ENCODE measurements at regions not wholly inside any gene's neighbourhood (a gene's known extent, or its start where the extent isn't known, plus 50 kb on each side); places are given as distances from the start of the nearest gene placed in this dataset.

DNA sequence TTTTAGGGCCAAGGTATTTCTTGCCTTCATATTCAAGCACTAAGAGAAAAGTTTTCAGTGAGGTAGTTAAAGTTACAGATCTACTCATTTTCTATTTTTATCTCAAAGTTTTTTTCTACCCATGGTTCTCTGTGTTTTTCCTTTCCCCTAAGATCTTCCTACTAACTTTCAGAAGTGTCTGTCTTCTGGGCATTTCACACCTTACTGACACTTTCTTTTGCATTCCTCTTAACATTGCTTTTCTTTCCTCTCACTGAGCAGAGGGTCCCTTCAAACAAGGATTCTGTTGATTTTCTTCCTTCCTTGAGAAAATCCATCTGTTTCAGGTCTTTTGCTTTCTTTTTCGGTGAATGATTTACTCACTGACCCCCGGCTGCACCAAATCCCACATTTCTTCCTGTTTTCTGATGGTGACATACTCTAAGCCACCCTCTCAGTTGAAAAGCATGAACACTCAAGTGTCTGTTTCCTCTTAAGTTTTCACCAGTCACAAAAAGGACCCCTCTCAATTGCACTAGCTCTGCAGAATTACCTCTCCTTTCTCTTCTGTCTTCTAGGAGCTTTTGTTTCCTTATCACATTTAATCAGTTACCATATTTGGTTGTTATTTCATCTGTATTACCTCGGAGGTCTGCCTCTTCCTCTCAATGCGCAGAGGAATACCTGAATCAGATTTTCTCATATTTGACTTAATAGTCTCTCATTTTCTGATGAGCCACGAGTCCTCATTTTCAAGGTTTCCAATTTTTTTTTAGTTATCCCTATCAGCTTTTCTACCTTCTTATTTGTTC, 73.5 kb upstream of the RNF217 start (continued):
- TF ChIP-seq, protein P1, sequence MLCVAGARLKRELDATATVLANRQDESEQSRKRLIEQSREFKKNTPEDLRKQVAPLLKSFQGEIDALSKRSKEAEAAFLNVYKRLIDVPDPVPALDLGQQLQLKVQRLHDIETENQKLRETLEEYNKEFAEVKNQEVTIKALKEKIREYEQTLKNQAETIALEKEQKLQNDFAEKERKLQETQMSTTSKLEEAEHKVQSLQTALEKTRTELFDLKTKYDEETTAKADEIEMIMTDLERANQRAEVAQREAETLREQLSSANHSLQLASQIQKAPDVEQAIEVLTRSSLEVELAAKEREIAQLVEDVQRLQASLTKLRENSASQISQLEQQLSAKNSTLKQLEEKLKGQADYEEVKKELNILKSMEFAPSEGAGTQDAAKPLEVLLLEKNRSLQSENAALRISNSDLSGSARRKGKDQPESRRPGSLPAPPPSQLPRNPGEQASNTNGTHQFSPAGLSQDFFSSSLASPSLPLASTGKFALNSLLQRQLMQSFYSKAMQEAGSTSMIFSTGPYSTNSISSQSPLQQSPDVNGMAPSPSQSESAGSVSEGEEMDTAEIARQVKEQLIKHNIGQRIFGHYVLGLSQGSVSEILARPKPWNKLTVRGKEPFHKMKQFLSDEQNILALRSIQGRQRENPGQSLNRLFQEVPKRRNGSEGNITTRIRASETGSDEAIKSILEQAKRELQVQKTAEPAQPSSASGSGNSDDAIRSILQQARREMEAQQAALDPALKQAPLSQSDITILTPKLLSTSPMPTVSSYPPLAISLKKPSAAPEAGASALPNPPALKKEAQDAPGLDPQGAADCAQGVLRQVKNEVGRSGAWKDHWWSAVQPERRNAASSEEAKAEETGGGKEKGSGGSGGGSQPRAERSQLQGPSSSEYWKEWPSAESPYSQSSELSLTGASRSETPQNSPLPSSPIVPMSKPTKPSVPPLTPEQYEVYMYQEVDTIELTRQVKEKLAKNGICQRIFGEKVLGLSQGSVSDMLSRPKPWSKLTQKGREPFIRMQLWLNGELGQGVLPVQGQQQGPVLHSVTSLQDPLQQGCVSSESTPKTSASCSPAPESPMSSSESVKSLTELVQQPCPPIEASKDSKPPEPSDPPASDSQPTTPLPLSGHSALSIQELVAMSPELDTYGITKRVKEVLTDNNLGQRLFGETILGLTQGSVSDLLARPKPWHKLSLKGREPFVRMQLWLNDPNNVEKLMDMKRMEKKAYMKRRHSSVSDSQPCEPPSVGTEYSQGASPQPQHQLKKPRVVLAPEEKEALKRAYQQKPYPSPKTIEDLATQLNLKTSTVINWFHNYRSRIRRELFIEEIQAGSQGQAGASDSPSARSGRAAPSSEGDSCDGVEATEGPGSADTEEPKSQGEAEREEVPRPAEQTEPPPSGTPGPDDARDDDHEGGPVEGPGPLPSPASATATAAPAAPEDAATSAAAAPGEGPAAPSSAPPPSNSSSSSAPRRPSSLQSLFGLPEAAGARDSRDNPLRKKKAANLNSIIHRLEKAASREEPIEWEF (IDR thresholded peaks at IDR 0.05; ENCODE audit: insufficient replicate concordance, low read depth, low read length) = no peak
- TF ChIP-seq JUND (IDR thresholded peaks at IDR 0.05; ENCODE audit: low read depth, low read length) = no peak
- TF ChIP-seq, protein P2, sequence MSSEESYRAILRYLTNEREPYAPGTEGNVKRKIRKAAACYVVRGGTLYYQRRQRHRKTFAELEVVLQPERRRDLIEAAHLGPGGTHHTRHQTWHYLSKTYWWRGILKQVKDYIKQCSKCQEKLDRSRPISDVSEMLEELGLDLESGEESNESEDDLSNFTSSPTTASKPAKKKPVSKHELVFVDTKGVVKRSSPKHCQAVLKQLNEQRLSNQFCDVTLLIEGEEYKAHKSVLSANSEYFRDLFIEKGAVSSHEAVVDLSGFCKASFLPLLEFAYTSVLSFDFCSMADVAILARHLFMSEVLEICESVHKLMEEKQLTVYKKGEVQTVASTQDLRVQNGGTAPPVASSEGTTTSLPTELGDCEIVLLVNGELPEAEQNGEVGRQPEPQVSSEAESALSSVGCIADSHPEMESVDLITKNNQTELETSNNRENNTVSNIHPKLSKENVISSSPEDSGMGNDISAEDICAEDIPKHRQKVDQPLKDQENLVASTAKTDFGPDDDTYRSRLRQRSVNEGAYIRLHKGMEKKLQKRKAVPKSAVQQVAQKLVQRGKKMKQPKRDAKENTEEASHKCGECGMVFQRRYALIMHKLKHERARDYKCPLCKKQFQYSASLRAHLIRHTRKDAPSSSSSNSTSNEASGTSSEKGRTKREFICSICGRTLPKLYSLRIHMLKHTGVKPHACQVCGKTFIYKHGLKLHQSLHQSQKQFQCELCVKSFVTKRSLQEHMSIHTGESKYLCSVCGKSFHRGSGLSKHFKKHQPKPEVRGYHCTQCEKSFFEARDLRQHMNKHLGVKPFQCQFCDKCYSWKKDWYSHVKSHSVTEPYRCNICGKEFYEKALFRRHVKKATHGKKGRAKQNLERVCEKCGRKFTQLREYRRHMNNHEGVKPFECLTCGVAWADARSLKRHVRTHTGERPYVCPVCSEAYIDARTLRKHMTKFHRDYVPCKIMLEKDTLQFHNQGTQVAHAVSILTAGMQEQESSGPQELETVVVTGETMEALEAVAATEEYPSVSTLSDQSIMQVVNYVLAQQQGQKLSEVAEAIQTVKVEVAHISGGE (CRISPR knock-in tag; IDR thresholded peaks at IDR 0.05) = no peak

Data from GM12878 (cell line).